HG02642 (cell line): ENCODE measurements at regions not wholly inside any gene's neighbourhood (a gene's known extent, or its start where the extent isn't known, plus 50 kb on each side); places are given as distances from the start of the nearest gene placed in this dataset.

Experiments used
- ATAC-seq: cut with Tn5 transposase; IDR thresholded peaks from one replicate; pipeline ENCODE4 v1.9.1; 2021; ENCODE audit warnings: mild to moderate bottlenecking; ENCODE audit not compliant: unreplicated experiment, poor library complexity

DNA sequence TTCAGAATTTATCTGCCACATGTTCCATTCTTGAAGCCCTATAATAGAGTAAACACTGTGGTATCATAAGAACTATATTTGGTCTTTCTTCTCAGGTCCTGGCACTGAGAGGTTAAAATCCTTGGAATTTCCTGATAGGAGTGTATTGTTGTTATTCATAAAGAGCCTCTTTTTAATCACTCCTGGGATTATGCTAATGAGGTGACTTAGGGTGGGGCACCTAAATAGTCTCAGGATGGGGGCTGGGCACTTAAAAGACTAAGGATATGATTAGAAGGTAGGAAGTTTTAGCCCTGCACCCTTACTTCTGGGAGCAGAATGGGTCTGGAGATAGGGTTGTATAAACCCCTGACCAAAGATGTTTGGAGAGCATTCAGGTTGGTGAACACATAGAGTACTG, 755.2 kb upstream of the TENM4 start:
- ATAC-seq = no peak

GRCh38 chr11:80194625-80195024, 753.8 kb upstream of the TENM4 start:
- no peak for ATAC-seq

DNA sequence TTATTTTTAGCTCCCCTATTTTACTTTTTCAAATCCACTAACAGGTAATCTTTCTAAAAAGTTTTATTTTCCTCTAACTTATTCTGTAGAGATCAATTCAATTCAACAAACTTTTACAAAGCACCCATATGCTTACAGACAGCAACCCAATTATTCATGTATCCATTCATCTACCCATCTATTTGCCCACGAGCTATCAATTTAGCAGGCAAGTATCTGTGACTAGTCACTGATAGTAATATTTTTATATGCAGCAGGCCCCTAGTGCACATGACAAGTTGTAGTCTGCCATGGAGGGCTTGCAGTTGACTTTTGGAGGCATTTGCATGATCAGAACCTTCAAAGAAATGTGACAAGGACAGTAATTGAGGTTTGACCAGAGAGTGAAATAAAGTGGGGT, 753.2 kb upstream of the TENM4 start:
- ATAC-seq = no peak

GRCh38 chr11:80188076-80188627, 747.3 kb upstream of the TENM4 start:
- no peak for ATAC-seq

- no peak for ATAC-seq
Measured at GRCh38 chr11:80186692-80187091, 745.9 kb upstream of the TENM4 start.

- no peak for ATAC-seq
Measured at GRCh38 chr11:80182901-80183300, 742.1 kb upstream of the TENM4 start.

GRCh38 chr11:80173371-80174136, 732.7 kb upstream of the TENM4 start:
- no peak for ATAC-seq

- ATAC-seq = no peak
Measured at GRCh38 chr11:80168796-80169195, 728.0 kb upstream of the TENM4 start.

GRCh38 chr11:80167766-80168165, 726.9 kb upstream of the TENM4 start:
- ATAC-seq = no peak

DNA sequence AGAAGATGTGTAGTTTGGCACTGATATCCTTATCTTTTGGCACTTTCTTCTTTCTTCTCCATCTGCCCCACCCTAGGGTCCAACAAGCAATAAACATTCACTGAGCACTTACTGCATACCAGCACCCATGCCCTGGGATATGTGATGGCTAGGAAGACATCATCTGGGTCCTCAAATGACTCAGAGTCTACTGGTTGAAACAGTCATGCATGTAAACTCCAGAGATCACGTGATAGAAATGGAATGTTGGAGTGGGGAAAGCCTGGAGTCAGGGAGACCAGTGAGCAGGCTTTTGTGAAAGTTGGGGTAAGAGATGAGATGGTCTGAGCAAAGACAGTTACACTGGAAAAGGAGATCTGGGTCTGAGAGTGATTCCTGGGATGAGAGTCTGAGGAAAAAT, 724.9 kb upstream of the TENM4 start:
- no peak for ATAC-seq

DNA sequence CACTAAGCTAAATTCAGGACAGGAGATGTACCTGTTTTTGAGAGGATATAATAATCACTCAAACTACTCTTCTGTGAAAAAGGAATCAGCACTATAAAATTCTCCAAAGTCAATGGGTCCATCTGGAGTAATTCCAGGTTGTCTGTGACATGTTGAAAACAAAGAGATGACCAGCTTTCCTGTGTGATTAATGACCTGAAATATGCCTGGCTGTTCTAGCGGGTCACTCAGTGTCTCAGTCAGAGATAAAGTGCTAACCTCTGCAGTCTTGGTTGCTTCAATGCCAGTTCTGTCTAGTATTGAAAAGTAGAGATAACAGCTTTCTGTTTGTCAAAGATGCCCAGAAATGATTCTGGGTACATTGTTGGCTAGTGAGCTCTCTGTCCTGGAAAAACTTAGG, 722.6 kb upstream of the TENM4 start:
- no peak for ATAC-seq

DNA sequence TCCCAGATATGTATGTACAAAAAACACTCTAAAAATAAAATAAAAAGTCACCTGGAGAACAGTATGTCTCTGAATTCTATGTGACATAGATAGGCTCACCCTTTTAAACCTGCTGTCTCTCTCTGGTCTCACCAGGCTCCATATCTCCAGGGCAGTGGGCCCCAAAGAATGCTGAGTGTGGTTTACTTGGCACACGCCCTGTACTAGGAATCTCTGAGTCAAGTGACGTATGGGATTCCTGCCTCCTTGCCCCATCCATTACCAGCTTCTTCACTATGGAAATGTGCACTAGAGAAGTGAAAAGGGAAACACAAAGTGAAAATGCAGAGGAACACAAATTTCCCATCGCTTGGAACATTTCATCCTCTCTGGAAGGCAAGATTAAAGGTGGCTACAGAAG, 722.2 kb upstream of the TENM4 start:
- no peak for ATAC-seq

- no peak for ATAC-seq
Measured at GRCh38 chr11:80162387-80162786, 721.6 kb upstream of the TENM4 start.

GRCh38 chr11:80157447-80157846, 716.6 kb upstream of the TENM4 start:
- no peak for ATAC-seq

DNA sequence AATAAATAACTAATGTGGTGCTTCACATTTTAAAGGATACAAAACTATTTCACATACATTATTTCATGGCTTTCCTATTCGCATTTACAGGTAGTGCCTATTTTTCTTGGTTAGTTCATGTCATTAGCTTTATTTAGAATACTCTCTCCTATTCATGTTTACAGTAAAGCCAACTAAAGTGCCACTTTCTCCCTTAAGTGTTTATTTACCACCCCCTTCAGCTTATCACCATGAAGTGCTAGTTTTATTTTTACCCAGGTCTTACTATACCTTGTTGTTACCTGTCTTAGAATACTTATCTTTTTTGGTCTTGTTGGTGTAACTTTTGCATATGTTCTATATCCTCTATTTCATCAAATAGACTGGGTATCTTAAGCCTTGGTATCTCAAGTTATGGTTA, 715.2 kb upstream of the TENM4 start:
- ATAC-seq = no peak

GRCh38 chr11:80155412-80156017, 714.7 kb upstream of the TENM4 start:
- ATAC-seq = peak; percentile 74

- no peak for ATAC-seq
Measured at GRCh38 chr11:80146232-80146631, 705.4 kb upstream of the TENM4 start.

GRCh38 chr11:80144897-80145594, 704.2 kb upstream of the TENM4 start:
- no peak for ATAC-seq

DNA sequence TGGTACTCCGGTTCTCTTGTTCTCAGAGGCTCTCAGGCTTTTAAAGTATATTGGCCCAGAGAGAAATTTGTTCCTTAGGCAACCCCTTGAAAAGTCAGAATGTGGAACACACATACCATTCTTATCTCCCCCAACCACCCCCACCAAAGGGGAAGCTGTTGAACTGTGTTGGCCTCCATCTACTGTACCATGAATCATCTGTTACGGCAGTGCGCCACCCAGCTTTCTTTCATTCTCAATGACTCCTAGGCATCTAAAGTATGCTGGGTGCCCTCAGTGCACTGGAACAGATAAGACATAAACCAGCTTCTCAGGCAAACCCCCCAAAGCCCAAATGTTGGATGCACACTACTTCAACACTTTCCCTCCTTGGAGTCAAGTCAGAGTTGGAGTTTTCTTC, 696.2 kb upstream of the TENM4 start:
- ATAC-seq = no peak

- ATAC-seq = no peak
Measured at GRCh38 chr11:80129396-80129795, 688.6 kb upstream of the TENM4 start.

- ATAC-seq = no peak
Measured at GRCh38 chr11:80122211-80122610, 681.4 kb upstream of the TENM4 start.
